ENCODE measurements at regions not wholly inside any gene's neighbourhood (a gene's known extent, or its start where the extent isn't known, plus 50 kb on each side); places are given as distances from the start of the nearest gene placed in this dataset.

DNA sequence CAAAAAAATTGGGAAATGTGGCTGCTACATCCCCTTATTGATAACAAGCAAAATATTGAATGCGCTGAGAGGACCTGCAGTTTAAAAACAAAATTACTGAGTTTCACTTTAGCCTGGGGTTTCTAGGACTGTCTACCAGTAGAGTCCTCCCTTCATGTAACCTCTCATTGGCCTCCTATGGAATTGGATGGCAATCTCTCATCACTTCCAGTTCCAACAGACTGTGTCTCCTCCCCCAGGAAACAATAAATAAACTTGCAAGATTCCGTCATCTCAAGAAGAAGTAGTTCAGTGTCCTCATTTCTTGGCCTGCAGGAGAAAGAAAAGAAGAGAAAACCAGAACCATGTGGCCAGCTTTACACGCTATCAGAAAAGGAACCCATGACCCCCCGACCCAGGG lies 123.8 kb downstream of the TLE3 start:
- no peak for DNase-seq

DNA sequence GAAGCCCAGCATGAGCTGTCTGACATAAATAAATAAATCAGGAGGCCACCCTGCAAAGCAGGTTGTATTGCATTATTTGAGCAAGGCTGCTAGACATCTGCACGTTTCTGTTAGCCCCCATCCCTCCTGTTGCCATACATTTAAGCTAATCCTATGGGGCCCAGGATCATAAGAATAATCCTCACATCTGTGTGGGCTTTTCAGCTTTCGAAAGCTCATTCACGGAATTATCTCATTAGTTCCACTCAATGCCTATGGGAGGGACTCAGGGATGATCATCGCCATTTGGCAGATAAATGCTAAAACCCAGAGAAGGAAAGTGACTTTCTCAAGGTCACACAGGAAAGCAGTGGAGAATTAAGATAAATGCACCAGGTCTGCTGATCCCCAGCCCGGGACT lies 123.4 kb downstream of the TLE3 start:
- no peak for DNase-seq

DNA sequence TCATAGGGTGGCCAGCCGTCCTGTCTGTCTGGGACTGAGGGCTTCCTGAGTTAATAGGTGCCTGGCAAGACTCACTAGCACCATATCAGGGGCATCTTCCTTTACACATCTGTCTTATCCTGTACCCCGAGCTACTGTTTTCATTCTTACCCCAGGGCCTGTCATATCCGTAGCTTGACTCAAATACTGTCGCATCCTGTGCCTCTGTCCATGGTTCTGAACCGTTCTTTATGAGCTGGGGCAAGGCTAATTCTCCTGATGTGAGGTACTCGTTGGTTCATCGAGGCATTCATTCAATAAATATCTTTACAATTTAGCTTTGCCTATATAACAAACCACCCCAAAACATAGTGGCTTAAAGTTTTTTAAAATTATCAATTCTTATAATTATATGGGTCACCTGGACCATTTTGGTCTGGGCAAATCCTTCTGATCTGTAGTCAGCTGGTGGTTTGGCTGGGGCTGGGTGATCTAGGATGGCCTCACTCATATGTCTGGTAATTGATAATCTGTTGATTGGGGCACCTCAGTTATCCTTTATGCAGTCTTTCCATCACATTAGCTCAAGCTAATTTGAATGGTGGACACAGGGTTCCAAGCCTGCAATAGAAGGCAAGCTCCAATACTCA lies 121.2 kb downstream of the TLE3 start:
- DNase-seq: peak in 2 of 4 experiments; percentile 18 to 34

DNA sequence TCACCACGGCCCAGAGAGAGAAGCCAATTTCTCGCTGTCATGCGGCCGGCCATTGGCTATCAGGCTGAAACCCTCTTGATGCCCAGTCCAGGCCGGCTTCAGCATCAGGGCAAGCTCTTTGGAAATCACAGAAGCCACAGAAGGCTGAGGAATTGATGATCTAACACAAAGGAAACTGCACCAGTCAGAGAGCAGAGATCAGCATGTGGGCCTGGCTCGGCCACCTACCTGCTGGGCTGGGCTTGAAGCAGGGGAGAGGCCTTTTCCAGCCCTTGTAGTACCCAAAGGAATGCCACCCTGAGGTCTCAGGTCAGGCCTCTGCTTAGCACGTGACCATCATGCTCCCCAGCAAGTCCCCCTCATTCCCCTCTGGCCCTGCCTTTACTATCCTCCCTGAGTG lies 119.1 kb downstream of the TLE3 start:
- DNase-seq: no peak

DNA sequence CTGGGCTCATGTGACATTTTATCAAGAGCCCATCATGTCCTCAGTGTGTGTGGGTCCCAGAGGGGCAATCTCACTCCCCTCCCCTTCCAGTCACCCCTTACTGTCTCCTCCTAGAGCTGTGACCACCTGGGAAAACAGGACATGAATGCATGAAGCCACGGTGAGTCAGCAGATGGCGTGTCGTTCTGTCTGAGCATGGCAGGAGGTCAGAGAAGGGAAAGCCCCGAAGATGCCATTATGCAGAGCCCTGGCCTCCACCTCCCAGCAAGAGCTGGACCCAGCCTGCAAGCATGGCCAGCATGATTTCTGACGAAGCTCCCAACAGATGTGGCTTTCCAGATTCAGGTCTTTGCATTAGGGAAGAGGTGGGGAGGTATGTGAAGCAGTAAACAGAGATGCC lies 118.5 kb downstream of the TLE3 start:
- DNase-seq: no peak

DNA sequence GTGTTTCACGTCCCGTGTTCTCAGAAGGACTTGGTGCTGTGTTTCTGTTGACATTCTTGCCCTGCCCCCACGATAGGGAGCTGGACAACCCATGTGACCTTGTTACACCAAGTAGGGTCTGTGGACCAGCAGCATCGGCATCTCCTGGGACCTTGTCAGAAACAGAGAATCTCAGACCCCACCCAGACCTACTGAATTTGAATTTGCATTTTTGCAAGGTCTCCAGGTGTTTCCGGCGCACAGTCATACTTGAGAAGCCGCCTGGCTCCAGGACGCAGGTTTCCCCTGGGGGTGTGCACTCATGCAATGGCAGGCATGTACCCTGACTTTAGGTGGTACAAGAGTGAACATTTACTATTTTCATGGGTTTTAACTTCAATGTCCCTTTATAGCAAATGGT lies 117.9 kb downstream of the TLE3 start:
- no peak for DNase-seq

DNA sequence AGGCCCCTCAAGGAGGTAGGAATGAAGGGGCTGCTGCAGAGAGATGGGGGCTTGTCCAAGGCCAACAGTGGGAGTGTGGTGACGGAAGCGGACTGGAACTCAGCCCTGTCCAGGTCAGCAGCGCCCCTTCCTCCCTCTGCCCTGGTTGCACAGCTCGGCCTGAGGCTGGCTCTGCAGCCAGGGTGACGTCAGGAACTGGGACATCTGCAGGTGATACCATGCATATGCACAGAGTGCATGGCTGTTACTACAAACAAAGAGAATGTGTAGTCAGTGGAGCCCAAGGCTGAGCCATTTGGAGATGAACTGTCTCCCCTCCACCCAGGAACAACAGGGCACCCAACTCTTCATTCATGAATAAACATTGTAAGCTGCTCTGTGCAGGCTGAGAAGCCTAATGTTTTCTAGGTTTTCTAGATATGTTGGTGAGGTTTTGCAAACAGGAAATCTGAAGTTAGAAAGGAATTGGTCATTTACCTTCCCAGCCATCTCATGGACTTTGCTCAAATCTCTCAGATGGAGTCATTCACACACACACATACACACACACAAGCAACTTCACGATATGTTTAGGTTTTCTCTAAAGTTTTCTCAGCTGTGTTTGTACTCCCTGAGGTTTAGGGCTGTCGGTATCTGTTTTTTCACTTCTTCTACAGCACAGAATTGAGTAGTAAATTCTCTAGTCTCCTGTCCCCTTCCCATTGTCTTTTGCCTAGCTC lies 117.2 kb downstream of the TLE3 start:
- DNase-seq: no peak

DNA sequence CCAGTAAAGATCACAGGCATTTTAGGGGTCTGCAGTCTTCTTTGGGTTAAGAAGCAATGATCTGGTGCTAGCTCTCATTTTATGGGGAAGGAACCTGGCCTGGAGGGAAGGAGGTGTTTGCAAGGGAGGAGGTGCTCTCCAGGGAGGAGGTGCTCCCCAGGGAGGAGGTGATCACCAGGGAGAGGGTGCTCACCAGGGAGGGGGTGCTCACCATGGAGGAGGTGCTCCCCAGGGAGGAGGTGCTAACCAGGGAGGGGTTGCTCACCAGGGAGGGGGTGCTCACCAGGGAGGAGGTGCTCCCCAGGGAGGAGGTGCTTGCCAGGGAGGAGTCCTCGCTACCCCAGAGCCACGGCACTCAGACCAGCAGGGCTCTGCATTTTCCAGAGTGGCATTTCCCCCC lies 115.7 kb downstream of the TLE3 start:
- no peak for DNase-seq

DNA sequence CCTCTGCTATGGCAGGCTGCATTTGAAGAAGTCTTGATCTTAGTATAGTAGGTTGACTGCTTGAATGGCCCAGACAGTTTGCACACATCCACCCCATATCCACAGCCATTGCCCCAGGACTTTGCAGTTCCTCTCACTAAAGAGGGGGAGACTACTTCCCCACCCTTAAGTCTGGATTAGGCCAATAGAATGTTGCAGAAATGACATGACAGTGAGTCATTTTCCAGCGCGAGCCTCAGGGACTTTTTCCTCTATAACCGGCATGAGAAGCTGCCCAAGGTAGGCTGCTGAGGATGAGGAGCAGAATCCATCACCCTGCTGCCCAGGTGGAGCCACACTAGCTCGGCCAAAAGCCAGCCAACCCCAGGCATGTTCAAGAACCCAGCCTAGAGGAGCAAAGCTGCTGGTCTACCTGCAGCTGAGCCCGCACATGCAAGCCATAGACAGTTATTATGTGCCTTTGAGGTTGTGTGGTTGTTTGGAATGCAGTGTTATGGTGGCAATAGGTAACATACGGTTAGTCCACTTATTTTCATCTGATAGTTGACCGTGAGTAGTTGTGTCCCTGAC lies 113.9 kb downstream of the TLE3 start:
- DNase-seq: no peak

DNA sequence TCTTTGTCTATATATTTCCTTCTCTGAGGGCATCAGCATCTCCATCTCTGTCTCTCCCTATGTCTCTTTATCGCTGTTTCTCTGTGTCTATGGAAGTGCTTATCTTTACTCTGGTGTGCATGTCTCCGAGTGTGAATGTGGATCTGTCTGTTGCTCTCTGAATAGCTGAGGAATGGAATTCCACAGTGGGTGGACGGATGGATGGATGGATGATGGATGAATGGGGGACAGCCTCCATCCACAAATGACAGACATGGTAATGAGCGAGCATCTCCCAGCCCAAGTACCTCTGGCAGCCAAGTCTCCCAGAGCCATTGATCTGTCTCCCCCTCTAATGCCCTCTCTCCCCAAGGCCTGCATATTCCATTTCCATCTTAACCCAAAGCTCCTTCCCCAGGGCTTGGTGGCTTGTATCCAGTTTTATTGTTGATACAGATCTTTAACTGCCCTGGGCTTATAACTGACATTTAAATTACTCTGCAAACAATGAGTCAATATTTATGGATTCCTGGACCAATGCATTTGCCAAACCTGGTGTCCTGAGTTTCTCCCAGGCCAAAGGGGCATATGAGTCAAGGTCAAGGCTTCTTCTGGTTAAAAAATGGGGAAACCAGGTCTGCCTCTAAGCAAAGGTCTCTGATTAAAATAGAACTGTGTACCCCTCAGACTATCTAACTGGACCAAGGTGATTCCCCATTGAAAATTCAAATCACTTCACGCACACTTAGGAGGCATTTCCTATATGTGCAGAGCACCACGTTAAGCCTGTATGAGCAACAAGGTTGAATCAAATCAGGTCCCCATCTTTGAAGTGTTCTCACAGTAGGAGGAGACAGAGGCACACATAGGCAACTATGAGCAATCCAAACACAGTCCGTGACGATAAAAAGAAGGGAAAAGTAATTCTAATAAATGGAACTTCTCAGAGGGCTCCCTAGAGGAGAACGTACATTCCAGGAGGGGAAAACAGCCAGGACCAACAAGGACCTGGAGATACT lies 109.9 kb downstream of the TLE3 start:
- DNase-seq: no peak

DNA sequence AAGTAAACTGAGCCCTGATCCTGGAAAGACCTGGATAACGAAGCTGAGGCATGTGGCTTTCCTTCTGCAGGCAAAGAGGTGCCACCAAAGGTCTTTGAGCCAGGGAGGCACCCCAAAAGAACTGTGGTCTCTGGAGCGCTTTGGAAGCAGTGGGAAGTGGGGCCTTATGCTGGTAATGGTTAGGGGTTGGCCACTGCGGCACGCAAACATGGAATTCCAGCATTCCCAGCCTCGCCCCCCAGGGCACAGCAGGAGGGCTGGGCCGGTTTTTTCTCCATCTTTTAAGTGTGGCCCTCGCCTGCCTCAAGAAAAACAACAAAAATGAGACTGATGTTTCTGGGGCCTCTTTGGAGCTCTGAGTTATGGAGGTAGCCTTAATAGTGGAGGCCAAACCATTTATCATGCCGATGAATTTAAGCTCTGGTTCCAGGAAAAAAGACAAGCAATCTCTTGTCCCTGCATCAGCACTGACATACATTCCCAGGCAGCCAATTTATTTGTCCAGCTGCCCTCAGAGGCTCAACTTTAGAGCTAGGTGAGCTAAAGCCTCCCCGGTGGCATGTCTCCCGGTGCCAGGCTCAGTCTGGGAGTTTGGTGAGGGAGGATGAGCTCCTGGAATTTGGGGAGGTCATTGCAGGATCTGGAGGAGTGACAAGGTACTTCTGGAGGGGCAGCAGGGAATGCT lies 109.0 kb downstream of the TLE3 start:
- no peak for DNase-seq

DNA sequence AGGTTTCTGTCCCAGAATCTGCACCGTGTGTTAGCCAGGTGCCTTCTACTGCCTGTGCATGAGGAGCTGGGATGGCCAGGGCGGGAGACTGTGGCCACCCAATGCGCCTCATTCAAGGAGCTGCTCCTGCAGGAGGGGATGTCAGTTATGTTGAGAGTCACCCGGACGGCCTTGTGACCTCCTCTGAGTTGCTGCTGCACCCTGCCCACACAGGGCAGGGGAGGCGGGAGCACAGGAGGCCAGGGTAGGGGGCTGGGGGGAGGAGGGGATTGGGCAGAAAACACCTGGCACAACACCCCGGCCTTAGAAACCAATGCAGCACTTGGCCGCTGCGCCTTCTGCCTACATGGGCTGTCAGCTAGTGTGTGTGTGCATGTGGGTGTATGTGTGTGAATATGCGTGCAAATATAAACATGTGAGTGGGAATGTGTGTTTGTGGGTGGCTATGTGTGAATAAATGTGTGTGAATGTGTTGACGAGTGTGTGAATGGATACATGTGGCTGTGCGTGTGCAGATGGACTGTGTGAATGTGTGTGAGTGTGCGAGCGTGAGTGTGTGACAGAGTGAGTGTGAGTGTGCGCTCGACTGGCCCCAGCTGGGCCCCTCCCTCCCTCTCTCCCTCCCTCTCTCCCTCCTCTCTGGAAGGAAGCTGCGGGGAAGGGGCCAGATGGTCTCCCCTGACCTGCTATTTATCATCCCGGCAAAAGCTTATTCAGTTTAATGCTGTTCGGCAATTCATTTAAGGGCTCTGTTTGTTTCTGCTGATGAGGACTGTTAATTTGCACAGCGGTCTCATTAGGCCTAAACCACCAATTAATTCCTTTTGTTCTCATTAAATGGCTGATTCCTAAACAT lies 106.9 kb downstream of the TLE3 start:
- DNase-seq: no peak

DNA sequence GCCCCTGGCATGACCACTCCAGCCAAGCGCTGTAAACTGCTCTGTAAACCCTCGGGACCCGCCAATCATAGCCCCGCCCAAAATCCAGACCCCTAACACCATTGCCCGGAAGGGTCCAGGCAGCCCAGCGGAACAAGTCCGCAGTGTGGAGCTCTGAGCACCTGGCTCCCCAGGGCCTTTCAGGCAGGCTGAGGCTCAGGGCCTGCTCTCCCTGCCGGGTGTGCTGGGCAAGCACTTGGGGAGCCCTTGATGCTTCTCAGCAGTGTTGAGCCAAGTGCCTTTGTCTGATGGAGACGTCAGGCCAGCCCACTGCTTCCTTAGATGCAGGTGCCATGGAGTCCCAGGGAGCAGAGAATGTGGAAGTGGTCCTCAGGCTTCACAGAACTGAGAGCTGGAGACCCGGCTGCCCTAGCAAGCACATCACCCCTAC lies 106.2 kb downstream of the TLE3 start:
- no peak for DNase-seq

DNA sequence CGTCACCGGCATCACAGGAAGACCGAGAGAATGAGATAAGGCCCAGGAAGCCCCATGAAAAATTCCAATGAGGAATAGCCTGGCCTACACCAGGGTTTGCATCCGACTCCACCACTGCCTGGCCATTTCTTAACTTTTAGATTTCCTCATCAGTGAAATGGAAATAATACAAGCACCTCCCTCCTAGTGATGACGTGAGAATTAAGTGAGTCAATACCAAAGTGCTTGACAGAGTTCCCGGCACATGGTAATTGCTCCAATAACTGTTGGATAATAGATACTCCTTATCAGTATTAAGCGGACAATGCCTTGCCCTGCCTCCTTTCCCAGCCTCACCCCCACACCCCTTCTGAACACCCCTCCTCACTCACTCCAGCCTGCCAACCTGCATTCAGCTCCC lies 105.4 kb downstream of the TLE3 start:
- no peak for DNase-seq

DNA sequence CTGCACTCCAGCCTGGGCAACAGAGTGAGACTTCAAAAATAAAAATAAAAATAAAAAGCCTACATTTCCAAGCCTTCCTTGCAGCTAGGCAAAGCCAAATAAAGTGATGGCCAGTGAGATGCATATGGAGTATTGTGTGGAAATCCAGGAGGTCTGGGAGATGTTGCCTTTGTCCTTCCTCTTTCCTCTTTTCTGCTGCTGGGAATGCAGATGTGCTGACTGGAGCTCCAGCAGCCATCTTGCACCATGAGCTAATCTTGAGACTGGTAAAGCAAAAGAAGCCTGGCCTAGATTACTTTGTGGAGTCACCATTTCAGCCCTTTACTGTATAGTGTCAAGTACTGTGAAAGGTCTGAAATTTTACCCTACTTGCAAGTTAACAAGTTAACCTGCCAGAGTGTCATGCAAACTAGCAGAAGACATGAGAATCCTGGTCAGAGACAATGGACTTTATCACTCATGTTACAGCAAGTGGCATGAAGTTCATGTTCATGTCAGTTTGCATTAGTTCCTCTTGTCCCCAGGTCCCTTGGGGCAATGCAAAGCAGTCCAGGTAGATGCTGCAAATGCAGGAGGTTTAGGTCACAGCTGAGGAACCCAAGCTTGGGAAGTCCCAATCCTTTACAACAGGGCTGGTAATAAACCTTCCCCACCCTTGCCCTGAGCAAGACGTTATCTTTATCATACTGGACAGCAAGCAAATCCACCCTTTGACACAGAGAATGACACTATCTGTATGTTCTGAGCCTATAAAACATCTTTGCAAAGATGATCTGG lies 103.1 kb downstream of the TLE3 start:
- no peak for DNase-seq

DNA sequence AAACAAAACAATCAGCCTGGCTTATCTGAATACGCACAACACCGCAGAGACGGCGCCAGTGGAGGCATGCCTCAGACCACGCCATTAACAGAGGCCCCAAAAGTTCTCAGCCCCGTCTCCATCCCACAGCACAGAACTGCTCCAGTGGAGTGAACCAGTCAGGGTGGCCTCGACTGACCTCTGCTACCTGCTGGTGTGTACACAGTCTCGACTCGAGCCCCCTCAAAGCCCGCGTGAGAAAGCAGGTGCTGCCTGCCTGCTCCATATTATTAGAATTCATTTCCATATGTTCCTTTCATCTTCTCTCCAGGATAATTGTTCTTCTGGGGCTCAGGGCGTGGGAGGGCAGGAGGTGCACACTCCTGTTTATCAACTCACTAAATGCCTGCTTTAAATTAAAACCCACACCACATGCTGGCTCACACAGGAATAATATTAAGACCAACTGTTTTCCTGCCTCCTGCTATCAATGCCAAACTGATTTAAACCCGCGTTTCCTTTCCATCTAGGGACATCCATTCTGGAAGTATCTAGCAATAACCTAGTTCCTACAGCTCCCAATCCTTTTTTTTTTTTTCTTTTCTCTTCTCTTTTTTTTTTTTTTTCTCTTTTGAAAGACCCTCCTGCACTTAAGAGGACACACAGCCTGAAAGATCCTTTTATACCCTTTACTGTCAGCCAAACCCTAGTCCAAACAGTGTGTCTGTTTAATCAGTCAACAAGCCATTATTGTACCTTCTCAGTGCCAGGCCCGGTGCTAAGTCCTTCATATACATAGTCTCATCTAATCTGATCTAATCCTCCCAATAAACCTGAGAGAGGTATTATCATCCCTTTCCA lies 101.2 kb downstream of the TLE3 start:
- DNase-seq: no peak

DNA sequence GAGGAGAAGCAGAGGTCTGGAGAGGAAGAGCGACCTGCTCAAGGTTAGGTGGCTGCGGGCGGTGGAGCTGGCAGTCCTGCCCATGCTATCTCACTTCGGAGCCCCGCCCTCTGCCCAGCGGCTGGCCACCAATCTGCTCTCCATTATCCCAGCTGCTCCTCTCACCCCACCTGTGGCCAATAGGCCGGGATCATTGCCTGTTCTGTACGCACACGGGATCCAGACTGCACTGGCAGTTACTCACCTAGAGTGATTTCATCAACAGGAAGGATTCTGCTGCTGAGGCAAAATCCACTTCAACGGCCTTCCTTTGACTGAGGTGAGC lies 100.6 kb downstream of the TLE3 start:
- DNase-seq: no peak
